Gastroesophageal sphincter (tissue), 3 donors: ENCODE measurements at regions not wholly inside any gene's neighbourhood (a gene's known extent, or its start where the extent isn't known, plus 50 kb on each side); places are given as distances from the start of the nearest gene placed in this dataset.

Source experiments
- CTCF ChIP-seq, 4 experiments: fragments of 200-600 bp in 2 of 4; fragments of 450-650 bp in 2 of 4; sonication (generic) in 1 of 4; IDR thresholded peaks; one replicate each; pipeline ENCODE4 v1.5.1; 2017 to 2019; ENCODE audit warnings: antibody characterized with exemption in 4 of 4, mild to moderate bottlenecking in 2 of 4, moderate library complexity in 2 of 4
- EP300 ChIP-seq: sonication (generic); formaldehyde crosslinking; IDR thresholded peaks from one replicate; pipeline ENCODE4 v1.6.1; 2017; ENCODE audit warnings: antibody characterized with exemption, mild to moderate bottlenecking
- POLR2A ChIP-seq, 2 donors: fragments of 450-650 bp; IDR thresholded peaks; one replicate each; pipeline ENCODE4 v1.6.1; 2017; ENCODE audit warnings: antibody characterized with exemption in 2 of 2, mild to moderate bottlenecking in 2 of 2, moderate library complexity in 1 of 2
- POLR2AphosphoS5 ChIP-seq: sonication (generic); formaldehyde crosslinking; IDR thresholded peaks from one replicate; pipeline ENCODE4 v1.6.1; 2017; ENCODE audit warnings: antibody characterized with exemption

- TF ChIP-seq CTCF (IDR thresholded peaks at IDR 0.05) (no peak), POLR2AphosphoS5 (no peak), POLR2A (IDR thresholded peaks at IDR 0.05) (no peak), EP300 (no peak)
Observed at GRCh38 chr11:100525197-100525596, 161.9 kb upstream of the ARHGAP42 start.
